GM13976 (cell line): ENCODE measurements at regions not wholly inside any gene's neighbourhood (a gene's known extent, or its start where the extent isn't known, plus 50 kb on each side); places are given as distances from the start of the nearest gene placed in this dataset.

Source experiments
- DNase-seq: peaks from one replicate; pipeline ENCODE4 v3.0.0; 2012; ENCODE audit warnings: low spot score
- CTCF ChIP-seq: IDR thresholded peaks from 2 replicates; pipeline ENCODE4 v1.5.1; 2012; ENCODE audit warnings: borderline replicate concordance, mild to moderate bottlenecking; ENCODE audit not compliant: insufficient read depth; ENCODE audit errors: extremely low read depth, missing control alignments, control extremely low read depth
- in situ Hi-C: fragments of 300-500 bp; cut with MboI; formaldehyde crosslinking; loops from one replicate; pipeline ENCODE4 v1.12.0; 2022; ENCODE audit warnings: low sequenced_read_pairs, mixed read lengths, inconsistent platforms; ENCODE audit not compliant: unreplicated experiment

- in situ Hi-C loops, result no loop called here
- no peak for TF ChIP-seq CTCF
- DNase-seq, result no peak
These were observed 385.7 kb downstream of the STK39 start for GRCh38 chr2:167861574-167862193.

GRCh38 chr2:167860082-167860481, 387.3 kb downstream of the STK39 start:
- in situ Hi-C loops, result no loop called here
- TF ChIP-seq CTCF, result no peak
- DNase-seq, result no peak

- no peak for TF ChIP-seq CTCF
- in situ Hi-C loops, result no loop called here
- no peak for DNase-seq
These were observed 387.7 kb downstream of the STK39 start for GRCh38 chr2:167859676-167860075.

- in situ Hi-C loops, result no loop called here
- TF ChIP-seq CTCF, result no peak
- DNase-seq, result no peak
These were observed 389.3 kb downstream of the STK39 start for GRCh38 chr2:167858086-167858485.

GRCh38 chr2:167857416-167857815, 390.0 kb downstream of the STK39 start:
- in situ Hi-C loops, result no loop called here
- TF ChIP-seq CTCF, result no peak
- no peak for DNase-seq

- in situ Hi-C loops, result no loop called here
- no peak for TF ChIP-seq CTCF
- no peak for DNase-seq
These were observed 391.2 kb downstream of the STK39 start for GRCh38 chr2:167856190-167856589.

GRCh38 chr2:167855211-167855610, 392.2 kb downstream of the STK39 start:
- DNase-seq, result no peak
- in situ Hi-C loops, result no loop called here

More at GRCh38 chr2:167855211-167855610, 392.2 kb downstream of the STK39 start:
- TF ChIP-seq CTCF, result no peak
